ENCODE measurements at regions not wholly inside any gene's neighbourhood (a gene's known extent, or its start where the extent isn't known, plus 50 kb on each side); places are given as distances from the start of the nearest gene placed in this dataset.

DNA sequence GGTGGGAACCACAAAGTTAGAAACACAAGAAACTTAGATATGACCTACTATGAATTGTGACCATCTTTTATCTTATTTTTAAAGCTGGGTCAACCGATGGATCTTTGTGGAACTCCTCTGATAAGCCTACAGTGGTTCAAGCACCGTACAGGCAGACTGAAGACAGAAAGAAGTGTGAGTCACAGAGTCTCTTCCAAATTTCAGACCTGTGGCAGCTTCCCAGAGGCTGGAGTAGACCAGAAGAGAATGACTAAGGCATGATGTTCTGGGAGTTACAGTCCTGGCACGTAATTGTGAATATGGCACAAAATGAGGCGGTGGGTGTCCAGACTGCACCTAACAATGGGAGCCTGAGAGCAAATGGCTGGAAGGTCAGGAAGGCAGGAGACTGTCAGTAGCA is 70.0 kb downstream of the LMO4 start:
- ChIA-PET SMC1A (ENCODE audit: uncharacterized antibody, unreplicated experiment) (no interaction called here), POLR2A (no interaction called here), CTCF (no interaction called here), RAD21 (ENCODE audit: unreplicated experiment) (no interaction called here)
- no peak for DNase-seq (ENCODE audit: low read depth, low spot score)
- intact Hi-C loops (cut with micrococcal nuclease; ENCODE audit: unreplicated experiment) (no loop called here), in situ Hi-C loops (cut with MboI) (no loop called here)
- Histone ChIP-seq H3K9me3 (replicated peaks; ENCODE audit: control insufficient read depth, insufficient read depth, low read length) (no peaks in the 10 kb centered on the region), H3K79me2 (ENCODE audit: control insufficient read depth, insufficient read depth, low read length) (no peaks in the 10 kb centered on the region), H3K4me3 (no peak overlapping the region), H3K4me2 (ENCODE audit: control insufficient read depth, insufficient read depth) (no peak overlapping the region), H4K20me1 (ENCODE audit: control insufficient read depth, insufficient read depth) (no peaks in the 10 kb centered on the region), H3K27ac (ENCODE audit: control insufficient read depth, insufficient read depth) (no peak overlapping the region), H3K9ac (ENCODE audit: control insufficient read depth, insufficient read depth, low read length) (no peak overlapping the region), H3K27me3 (replicated peaks in 1 of 2; ENCODE audit: control insufficient read depth in 2 of 2, insufficient read depth in 2 of 2, low read length in 1 of 2) (0 out of 4 replicates have a peak, but pooled peaks cover 0 to 2% of the 10 kb centered on the region in 2 experiments), H2AFZ (ENCODE audit: control insufficient read depth, low read depth, low read length) (no peak overlapping the region), H3K36me3 (ENCODE audit: control insufficient read depth in 2 of 2, insufficient read depth in 2 of 2, low read length in 1 of 2) (no peaks in the 10 kb centered on the region), H3K4me1 (ENCODE audit: control insufficient read depth, insufficient read depth, low read length) (peaks cover 12% of the 10 kb centered on the region)
- no peak for ATAC-seq
- no peak for FAIRE-seq
- no TSS peak for BruUV-seq (replicated peaks)
- 79% methylated on average over 4 of the region's 4 CpGs for WGBS (ENCODE audit: insufficient coverage, insufficient replicate concordance, low lambda C conversion rate, missing lambda C conversion rate)
- TF ChIP-seq, protein P1, sequence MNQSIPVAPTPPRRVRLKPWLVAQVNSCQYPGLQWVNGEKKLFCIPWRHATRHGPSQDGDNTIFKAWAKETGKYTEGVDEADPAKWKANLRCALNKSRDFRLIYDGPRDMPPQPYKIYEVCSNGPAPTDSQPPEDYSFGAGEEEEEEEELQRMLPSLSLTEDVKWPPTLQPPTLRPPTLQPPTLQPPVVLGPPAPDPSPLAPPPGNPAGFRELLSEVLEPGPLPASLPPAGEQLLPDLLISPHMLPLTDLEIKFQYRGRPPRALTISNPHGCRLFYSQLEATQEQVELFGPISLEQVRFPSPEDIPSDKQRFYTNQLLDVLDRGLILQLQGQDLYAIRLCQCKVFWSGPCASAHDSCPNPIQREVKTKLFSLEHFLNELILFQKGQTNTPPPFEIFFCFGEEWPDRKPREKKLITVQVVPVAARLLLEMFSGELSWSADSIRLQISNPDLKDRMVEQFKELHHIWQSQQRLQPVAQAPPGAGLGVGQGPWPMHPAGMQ (IDR thresholded peaks at IDR 0.05; ENCODE audit: borderline replicate concordance) = no peak
- TF ChIP-seq NR2C2 (IDR thresholded peaks at IDR 0.05; ENCODE audit: borderline replicate concordance, control insufficient read depth, insufficient read length, low read depth) (no peak), SMARCA5 (IDR thresholded peaks at IDR 0.05) (no peak), NFYB (IDR thresholded peaks at IDR 0.05; ENCODE audit: insufficient read depth, low read depth, low read length) (no peak), ZZZ3 (IDR thresholded peaks at IDR 0.05; ENCODE audit: control insufficient read depth, insufficient read length, low read depth) (no peak), FOXM1 (IDR thresholded peaks at IDR 0.05; ENCODE audit: low read depth, low read length) (no peak), MTA3 (IDR thresholded peaks at IDR 0.05; ENCODE audit: borderline replicate concordance, low read length) (no peak), HDGF (IDR thresholded peaks at IDR 0.05) (no peak), EZH2 (IDR thresholded peaks at IDR 0.05; ENCODE audit: borderline replicate concordance, control insufficient read depth, low read depth, low read length) (no peak), ZNF622 (IDR thresholded peaks at IDR 0.05) (no peak), SUZ12 (IDR thresholded peaks at IDR 0.05; ENCODE audit: unreplicated experiment) (no peak)
- TF ChIP-seq, protein P2, sequence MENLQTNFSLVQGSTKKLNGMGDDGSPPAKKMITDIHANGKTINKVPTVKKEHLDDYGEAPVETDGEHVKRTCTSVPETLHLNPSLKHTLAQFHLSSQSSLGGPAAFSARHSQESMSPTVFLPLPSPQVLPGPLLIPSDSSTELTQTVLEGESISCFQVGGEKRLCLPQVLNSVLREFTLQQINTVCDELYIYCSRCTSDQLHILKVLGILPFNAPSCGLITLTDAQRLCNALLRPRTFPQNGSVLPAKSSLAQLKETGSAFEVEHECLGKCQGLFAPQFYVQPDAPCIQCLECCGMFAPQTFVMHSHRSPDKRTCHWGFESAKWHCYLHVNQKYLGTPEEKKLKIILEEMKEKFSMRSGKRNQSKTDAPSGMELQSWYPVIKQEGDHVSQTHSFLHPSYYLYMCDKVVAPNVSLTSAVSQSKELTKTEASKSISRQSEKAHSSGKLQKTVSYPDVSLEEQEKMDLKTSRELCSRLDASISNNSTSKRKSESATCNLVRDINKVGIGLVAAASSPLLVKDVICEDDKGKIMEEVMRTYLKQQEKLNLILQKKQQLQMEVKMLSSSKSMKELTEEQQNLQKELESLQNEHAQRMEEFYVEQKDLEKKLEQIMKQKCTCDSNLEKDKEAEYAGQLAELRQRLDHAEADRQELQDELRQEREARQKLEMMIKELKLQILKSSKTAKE (IDR thresholded peaks at IDR 0.05; ENCODE audit: low read depth, poor library complexity, severe bottlenecking) = no peak
- TF ChIP-seq, protein P3, sequence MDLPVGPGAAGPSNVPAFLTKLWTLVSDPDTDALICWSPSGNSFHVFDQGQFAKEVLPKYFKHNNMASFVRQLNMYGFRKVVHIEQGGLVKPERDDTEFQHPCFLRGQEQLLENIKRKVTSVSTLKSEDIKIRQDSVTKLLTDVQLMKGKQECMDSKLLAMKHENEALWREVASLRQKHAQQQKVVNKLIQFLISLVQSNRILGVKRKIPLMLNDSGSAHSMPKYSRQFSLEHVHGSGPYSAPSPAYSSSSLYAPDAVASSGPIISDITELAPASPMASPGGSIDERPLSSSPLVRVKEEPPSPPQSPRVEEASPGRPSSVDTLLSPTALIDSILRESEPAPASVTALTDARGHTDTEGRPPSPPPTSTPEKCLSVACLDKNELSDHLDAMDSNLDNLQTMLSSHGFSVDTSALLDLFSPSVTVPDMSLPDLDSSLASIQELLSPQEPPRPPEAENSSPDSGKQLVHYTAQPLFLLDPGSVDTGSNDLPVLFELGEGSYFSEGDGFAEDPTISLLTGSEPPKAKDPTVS (IDR thresholded peaks at IDR 0.05; ENCODE audit: low read depth, low read length) = no peak
- TF ChIP-seq, protein P4, sequence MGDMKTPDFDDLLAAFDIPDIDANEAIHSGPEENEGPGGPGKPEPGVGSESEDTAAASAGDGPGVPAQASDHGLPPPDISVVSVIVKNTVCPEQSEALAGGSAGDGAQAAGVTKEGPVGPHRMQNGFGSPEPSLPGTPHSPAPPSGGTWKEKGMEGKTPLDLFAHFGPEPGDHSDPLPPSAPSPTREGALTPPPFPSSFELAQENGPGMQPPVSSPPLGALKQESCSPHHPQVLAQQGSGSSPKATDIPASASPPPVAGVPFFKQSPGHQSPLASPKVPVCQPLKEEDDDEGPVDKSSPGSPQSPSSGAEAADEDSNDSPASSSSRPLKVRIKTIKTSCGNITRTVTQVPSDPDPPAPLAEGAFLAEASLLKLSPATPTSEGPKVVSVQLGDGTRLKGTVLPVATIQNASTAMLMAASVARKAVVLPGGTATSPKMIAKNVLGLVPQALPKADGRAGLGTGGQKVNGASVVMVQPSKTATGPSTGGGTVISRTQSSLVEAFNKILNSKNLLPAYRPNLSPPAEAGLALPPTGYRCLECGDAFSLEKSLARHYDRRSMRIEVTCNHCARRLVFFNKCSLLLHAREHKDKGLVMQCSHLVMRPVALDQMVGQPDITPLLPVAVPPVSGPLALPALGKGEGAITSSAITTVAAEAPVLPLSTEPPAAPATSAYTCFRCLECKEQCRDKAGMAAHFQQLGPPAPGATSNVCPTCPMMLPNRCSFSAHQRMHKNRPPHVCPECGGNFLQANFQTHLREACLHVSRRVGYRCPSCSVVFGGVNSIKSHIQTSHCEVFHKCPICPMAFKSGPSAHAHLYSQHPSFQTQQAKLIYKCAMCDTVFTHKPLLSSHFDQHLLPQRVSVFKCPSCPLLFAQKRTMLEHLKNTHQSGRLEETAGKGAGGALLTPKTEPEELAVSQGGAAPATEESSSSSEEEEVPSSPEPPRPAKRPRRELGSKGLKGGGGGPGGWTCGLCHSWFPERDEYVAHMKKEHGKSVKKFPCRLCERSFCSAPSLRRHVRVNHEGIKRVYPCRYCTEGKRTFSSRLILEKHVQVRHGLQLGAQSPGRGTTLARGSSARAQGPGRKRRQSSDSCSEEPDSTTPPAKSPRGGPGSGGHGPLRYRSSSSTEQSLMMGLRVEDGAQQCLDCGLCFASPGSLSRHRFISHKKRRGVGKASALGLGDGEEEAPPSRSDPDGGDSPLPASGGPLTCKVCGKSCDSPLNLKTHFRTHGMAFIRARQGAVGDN (IDR thresholded peaks at IDR 0.05) = no peak
- TF ChIP-seq, protein P5, sequence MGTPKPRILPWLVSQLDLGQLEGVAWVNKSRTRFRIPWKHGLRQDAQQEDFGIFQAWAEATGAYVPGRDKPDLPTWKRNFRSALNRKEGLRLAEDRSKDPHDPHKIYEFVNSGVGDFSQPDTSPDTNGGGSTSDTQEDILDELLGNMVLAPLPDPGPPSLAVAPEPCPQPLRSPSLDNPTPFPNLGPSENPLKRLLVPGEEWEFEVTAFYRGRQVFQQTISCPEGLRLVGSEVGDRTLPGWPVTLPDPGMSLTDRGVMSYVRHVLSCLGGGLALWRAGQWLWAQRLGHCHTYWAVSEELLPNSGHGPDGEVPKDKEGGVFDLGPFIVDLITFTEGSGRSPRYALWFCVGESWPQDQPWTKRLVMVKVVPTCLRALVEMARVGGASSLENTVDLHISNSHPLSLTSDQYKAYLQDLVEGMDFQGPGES (IDR thresholded peaks at IDR 0.05) = no peak

All from GM12878 (cell line).